Panc1 (cell line): ENCODE measurements at regions not wholly inside any gene's neighbourhood (a gene's known extent, or its start where the extent isn't known, plus 50 kb on each side); places are given as distances from the start of the nearest gene placed in this dataset.

Experiments used
- ATAC-seq: fragments of 200-7000 bp; cut with Tn5 transposase; 2 replicates; pipeline ENCODE4 v1.9.1; 2020; ENCODE audit warnings: mild to moderate bottlenecking, moderate library complexity
- BruUV-seq: library from RNA; stranded (reverse); fragments of 400-500 nt; replicated peaks from 2 replicates; lab custom pipeline; 2021; lab: Mats Ljungman, UMichigan
- CTCF ChIA-PET: fragments of 300-600 bp; sonication (Branson Sonifier 250); formaldehyde crosslinking; loops from one replicate; lab custom pipeline; 2022; ENCODE audit warnings: antibody characterized with exemption; lab: Charles Lee
- POLR2A ChIA-PET: fragments of 300-600 bp; sonication (Branson Sonifier 250); formaldehyde crosslinking; loops from one replicate; lab custom pipeline; 2022; ENCODE audit warnings: antibody characterized with exemption; lab: Charles Lee
- DNase-seq: peaks from one replicate; pipeline ENCODE4 v3.0.0-alpha.2; 2010; ENCODE audit warnings: low read depth, low spot score
- H3K27ac ChIP-seq: 2 replicates; pipeline ENCODE4 v1.5.1; 2011; ENCODE audit warnings: mild to moderate bottlenecking, low read length, inconsistent platforms
- H3K27me3 ChIP-seq: fragments of 200-500 bp; sonication (Bioruptor generic); 2 replicates; pipeline ENCODE4 v1.6.0; 2014; ENCODE audit warnings: low read length, inconsistent platforms; ENCODE audit not compliant: control insufficient read depth, insufficient read depth
- H3K36me3 ChIP-seq: fragments of 200-500 bp; sonication (Bioruptor generic); 2 replicates; pipeline ENCODE4 v1.5.1; 2014; ENCODE audit warnings: inconsistent platforms, mild to moderate bottlenecking, low read length, moderate library complexity; ENCODE audit not compliant: control insufficient read depth, insufficient read depth
- H3K4me1 ChIP-seq: 2 replicates; pipeline ENCODE4 v1.5.1; 2011; ENCODE audit warnings: inconsistent platforms, mild to moderate bottlenecking, low read length, moderate library complexity; ENCODE audit not compliant: control insufficient read depth, insufficient read depth
- H3K4me3 ChIP-seq, 2 experiments: 2 replicates each; pipeline ENCODE4 v1.5.1; 2011 to 2012; ENCODE audit warnings: low read depth in 2 of 2, low read length in 2 of 2, mild to moderate bottlenecking in 2 of 2, inconsistent platforms in 1 of 2, moderate library complexity in 1 of 2
- H3K9me3 ChIP-seq: fragments of 200-500 bp; sonication (Bioruptor generic); 2 replicates; pipeline ENCODE4 v1.5.1; 2014; ENCODE audit warnings: low read depth, mild to moderate bottlenecking, inconsistent platforms, low read length, moderate library complexity; ENCODE audit not compliant: control insufficient read depth, insufficient read depth
- POLR2AphosphoS5 ChIP-seq: IDR thresholded peaks from 2 replicates; pipeline ENCODE4 v1.6.1; 2012; ENCODE audit warnings: mild to moderate bottlenecking, low read depth, low read length, moderate library complexity
- SIN3A ChIP-seq: IDR thresholded peaks from 2 replicates; pipeline ENCODE4 v1.6.1; 2012; ENCODE audit warnings: low read depth, mild to moderate bottlenecking, low read length, moderate library complexity, borderline replicate concordance; ENCODE audit not compliant: insufficient read depth
- TCF7L2 ChIP-seq: IDR thresholded peaks from 2 replicates; pipeline ENCODE4 v1.6.1; 2011; ENCODE audit warnings: mild to moderate bottlenecking, low read depth, low read length, inconsistent platforms
- in situ Hi-C: cut with HindIII; loops from 2 replicates; pipeline ENCODE4 v1.10.0; 2016; ENCODE audit warnings: low sequenced_read_pairs, low pct_unique_long_range_greater_than_20kb
- intact Hi-C: fragments of 100-400 bp; cut with micrococcal nuclease; formaldehyde crosslinking; loops from one replicate; pipeline ENCODE4 v1.10.0; 2022; ENCODE audit not compliant: unreplicated experiment
- TF ChIP-seq, protein P1 (sequence below), 2 experiments: IDR thresholded peaks; 2 replicates each; pipeline ENCODE4 v1.6.1; 2011 to 2012; ENCODE audit warnings: low read depth in 2 of 2, control low read depth in 1 of 2, low read length in 1 of 2, mild to moderate bottlenecking in 1 of 2, moderate library complexity in 1 of 2; ENCODE audit not compliant: insufficient read depth in 1 of 2
- TF ChIP-seq, protein P2 (sequence below): fragments of 450-650 bp; IDR thresholded peaks from 2 replicates; pipeline ENCODE4 v1.5.1; 2017; ENCODE audit warnings: mild to moderate bottlenecking

DNA sequence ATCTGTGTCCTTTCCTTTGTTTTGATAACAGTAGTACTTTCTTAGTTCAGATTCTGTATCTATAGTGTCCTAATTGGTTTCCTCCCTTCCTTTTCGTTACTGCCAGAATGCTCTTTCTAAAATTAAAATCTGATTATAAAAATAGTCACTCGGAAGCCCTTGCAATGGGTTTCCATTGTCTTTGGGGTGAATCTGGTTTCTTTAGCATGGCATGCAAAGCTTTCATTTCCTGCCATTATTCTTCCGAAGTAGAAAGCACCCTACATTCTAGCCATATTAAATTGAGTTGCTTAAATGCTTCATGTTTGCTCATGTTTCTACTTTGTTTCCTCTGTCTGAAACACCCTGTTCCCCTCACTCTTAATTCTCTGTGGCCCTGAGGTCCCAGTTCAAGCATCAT is 53.2 kb upstream of the MACF1 start:
- no peaks in the 10 kb centered on the region for H3K36me3 ChIP-seq
- peak overlapping the region; percentile 65 for H3K27ac ChIP-seq
- no peak for TF ChIP-seq TCF7L2
- TF ChIP-seq, protein P1, sequence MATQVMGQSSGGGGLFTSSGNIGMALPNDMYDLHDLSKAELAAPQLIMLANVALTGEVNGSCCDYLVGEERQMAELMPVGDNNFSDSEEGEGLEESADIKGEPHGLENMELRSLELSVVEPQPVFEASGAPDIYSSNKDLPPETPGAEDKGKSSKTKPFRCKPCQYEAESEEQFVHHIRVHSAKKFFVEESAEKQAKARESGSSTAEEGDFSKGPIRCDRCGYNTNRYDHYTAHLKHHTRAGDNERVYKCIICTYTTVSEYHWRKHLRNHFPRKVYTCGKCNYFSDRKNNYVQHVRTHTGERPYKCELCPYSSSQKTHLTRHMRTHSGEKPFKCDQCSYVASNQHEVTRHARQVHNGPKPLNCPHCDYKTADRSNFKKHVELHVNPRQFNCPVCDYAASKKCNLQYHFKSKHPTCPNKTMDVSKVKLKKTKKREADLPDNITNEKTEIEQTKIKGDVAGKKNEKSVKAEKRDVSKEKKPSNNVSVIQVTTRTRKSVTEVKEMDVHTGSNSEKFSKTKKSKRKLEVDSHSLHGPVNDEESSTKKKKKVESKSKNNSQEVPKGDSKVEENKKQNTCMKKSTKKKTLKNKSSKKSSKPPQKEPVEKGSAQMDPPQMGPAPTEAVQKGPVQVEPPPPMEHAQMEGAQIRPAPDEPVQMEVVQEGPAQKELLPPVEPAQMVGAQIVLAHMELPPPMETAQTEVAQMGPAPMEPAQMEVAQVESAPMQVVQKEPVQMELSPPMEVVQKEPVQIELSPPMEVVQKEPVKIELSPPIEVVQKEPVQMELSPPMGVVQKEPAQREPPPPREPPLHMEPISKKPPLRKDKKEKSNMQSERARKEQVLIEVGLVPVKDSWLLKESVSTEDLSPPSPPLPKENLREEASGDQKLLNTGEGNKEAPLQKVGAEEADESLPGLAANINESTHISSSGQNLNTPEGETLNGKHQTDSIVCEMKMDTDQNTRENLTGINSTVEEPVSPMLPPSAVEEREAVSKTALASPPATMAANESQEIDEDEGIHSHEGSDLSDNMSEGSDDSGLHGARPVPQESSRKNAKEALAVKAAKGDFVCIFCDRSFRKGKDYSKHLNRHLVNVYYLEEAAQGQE (IDR thresholded peaks at IDR 0.05; ENCODE audit: insufficient read depth in 1 of 2, low read depth in 2 of 2, low read length in 1 of 2), result no peak
- TF ChIP-seq, protein P2, sequence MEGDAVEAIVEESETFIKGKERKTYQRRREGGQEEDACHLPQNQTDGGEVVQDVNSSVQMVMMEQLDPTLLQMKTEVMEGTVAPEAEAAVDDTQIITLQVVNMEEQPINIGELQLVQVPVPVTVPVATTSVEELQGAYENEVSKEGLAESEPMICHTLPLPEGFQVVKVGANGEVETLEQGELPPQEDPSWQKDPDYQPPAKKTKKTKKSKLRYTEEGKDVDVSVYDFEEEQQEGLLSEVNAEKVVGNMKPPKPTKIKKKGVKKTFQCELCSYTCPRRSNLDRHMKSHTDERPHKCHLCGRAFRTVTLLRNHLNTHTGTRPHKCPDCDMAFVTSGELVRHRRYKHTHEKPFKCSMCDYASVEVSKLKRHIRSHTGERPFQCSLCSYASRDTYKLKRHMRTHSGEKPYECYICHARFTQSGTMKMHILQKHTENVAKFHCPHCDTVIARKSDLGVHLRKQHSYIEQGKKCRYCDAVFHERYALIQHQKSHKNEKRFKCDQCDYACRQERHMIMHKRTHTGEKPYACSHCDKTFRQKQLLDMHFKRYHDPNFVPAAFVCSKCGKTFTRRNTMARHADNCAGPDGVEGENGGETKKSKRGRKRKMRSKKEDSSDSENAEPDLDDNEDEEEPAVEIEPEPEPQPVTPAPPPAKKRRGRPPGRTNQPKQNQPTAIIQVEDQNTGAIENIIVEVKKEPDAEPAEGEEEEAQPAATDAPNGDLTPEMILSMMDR, result no peak
- TF ChIP-seq POLR2AphosphoS5, result no peak
- no peak for TF ChIP-seq SIN3A
- H3K9me3 ChIP-seq, result no peaks in the 10 kb centered on the region
- CTCF ChIA-PET, result interaction anchor here (0.6 kb wide), 1 partner anchor 25 kb away, joined by 3 read pairs; no protein-coding TSS in a partner anchor
- DNase-seq, result no peak
- POLR2A ChIA-PET, result interaction anchor here (1.3 kb wide), 1 partner anchor 9 kb away, joined by 3 read pairs; no protein-coding TSS in a partner anchor
- in situ Hi-C loops, result no loop called here
- H3K4me3 ChIP-seq, result no peak overlapping the region
- no peaks in the 10 kb centered on the region for H3K27me3 ChIP-seq
- no peak for ATAC-seq
- intact Hi-C loops, result no loop called here
- H3K4me1 ChIP-seq, result peaks cover 74% of the 10 kb centered on the region
- no TSS peak for BruUV-seq

DNA sequence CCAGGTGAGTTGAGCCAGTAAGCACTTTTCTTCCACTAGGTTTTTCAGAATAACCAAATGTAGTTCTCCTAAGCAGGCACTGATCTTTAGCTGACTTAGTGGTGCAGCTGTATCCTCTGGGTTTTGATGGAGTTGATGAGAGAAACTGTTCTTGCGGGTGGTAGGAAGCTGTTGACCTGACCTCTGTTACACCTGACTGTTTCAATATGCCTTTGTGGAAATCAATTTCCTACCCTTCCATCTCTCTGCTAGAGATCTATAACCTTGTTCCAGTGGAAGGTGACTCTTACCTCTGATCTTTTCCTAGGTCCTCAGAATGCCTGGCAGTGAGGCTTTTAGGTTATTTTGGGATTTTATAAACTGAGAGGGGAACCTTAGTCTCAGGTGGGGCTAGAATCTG is 51.6 kb upstream of the MACF1 start:
- Histone ChIP-seq H3K36me3 (no peaks in the 10 kb centered on the region), H3K4me3 (no peak overlapping the region), H3K4me1 (peaks cover 85% of the 10 kb centered on the region), H3K9me3 (no peaks in the 10 kb centered on the region), H3K27ac (peak overlapping the region; percentile 86), H3K27me3 (no peaks in the 10 kb centered on the region)
- intact Hi-C loops, result no loop called here
- ChIA-PET POLR2A (no interaction called here), CTCF (no interaction called here)
- TF ChIP-seq POLR2AphosphoS5 (no peak), SIN3A (no peak), TCF7L2 (no peak)
- TF ChIP-seq, protein P1 (IDR thresholded peaks at IDR 0.05; ENCODE audit: insufficient read depth in 1 of 2, low read depth in 2 of 2, low read length in 1 of 2), result no peak
- TF ChIP-seq, protein P2, result no peak
- BruUV-seq, result no TSS peak
- in situ Hi-C loops, result no loop called here
- ATAC-seq, result no peak
- DNase-seq, result no peak
